ENCODE measurements at regions not wholly inside any gene's neighbourhood (a gene's known extent, or its start where the extent isn't known, plus 50 kb on each side); places are given as distances from the start of the nearest gene placed in this dataset.

GRCh38 chr11:104361975-104362374 is 198.0 kb upstream of the PDGFD start:
- intact Hi-C loops (cut with DNase I) = no loop called here
- Histone ChIP-seq H3K9me3 (no peaks in the 10 kb centered on the region), H3K27me3 (ENCODE audit: insufficient read depth in 3 of 3, low read length in 2 of 3) (no peaks in the 10 kb centered on the region), H3K4me3 (no peak overlapping the region), H3K27ac (no peak overlapping the region), H3K36me3 (ENCODE audit: insufficient read depth in 1 of 2, low read depth in 1 of 2) (no peaks in the 10 kb centered on the region), H3K4me1 (no peaks in the 10 kb centered on the region)
- DNase-seq (no peak), ATAC-seq (no peak)
- TF ChIP-seq CTCF (IDR thresholded peaks at IDR 0.05) = no peak
- WGBS, 3 donors = 30 to 55% (median 39%) methylated on average over 1 of the region's 1 CpG

DNA sequence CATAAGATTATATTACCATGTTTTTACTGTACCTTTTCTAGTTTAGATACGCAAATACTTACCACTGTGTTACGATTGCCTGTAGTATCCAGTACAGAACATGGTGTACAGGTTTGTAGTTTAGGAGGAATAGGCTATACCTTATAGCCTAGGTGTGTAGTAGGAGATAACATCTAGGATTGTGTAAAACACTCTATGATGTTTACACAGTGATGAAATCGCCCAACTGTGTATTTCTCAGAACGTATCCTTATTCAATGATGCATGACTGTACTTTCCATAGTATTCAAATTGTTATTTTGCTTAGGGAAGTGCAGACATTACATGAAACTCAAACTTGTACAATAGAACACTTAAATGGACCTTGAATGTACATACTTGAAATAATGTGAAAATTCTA is 188.1 kb upstream of the PDGFD start:
- no peak overlapping the region for H3K27ac ChIP-seq
- no peaks in the 10 kb centered on the region for H3K36me3 ChIP-seq (ENCODE audit: insufficient read depth in 1 of 2, low read depth in 1 of 2)
- H3K4me1 ChIP-seq = no peaks in the 10 kb centered on the region
- intact Hi-C loops (cut with DNase I) = no loop called here
- no peaks in the 10 kb centered on the region for H3K27me3 ChIP-seq (ENCODE audit: insufficient read depth in 3 of 3, low read length in 2 of 3)
- DNase-seq (no peak), ATAC-seq (no peak)
- H3K4me3 ChIP-seq = no peak overlapping the region
- TF ChIP-seq CTCF (IDR thresholded peaks at IDR 0.05) = no peak
- no peaks in the 10 kb centered on the region for H3K9me3 ChIP-seq
- 90 to 93% (median 90%) methylated on average over 4 of the region's 4 CpGs for WGBS, 3 donors

- no peak overlapping the region for H3K4me3 ChIP-seq
- H3K9me3 ChIP-seq = no peaks in the 10 kb centered on the region
- no peaks in the 10 kb centered on the region for H3K4me1 ChIP-seq
- no peaks in the 10 kb centered on the region for H3K36me3 ChIP-seq (ENCODE audit: insufficient read depth in 1 of 2, low read depth in 1 of 2)
- ATAC-seq (no peak), DNase-seq (no peak)
- WGBS, 3 donors = 75 to 90% (median 85%) methylated on average over 1 of the region's 1 CpG
- H3K27ac ChIP-seq = no peak overlapping the region
- no peaks in the 10 kb centered on the region for H3K27me3 ChIP-seq (ENCODE audit: insufficient read depth in 3 of 3, low read length in 2 of 3)
- no peak for TF ChIP-seq CTCF (IDR thresholded peaks at IDR 0.05)
- intact Hi-C loops (cut with DNase I) = no loop called here
Measured at GRCh38 chr11:104343578-104343977, 179.6 kb upstream of the PDGFD start.

DNA sequence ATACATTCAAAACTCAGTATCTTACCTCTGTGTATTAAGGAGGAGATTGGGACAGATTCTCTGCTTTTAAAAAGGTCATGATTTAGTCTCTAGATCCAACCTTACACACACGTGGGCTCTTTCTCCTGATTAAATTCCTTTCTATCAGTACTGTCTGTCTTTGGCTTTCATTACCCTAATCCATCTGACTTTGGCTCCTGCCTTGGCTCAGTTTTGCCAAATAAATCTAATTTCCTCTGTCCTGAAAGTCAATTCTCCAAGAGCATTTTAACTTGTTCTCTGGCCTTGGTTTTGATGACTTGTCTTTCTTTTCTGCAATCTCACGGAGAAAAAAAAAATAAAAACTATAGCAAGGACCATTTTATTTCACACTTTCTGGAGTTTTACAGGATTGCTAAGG is 176.6 kb upstream of the PDGFD start:
- TF ChIP-seq CTCF (IDR thresholded peaks at IDR 0.05) = no peak
- WGBS, 3 donors = 42 to 74% (median 49%) methylated on average over 2 of the region's 2 CpGs
- no peaks in the 10 kb centered on the region for H3K36me3 ChIP-seq (ENCODE audit: insufficient read depth in 1 of 2, low read depth in 1 of 2)
- H3K9me3 ChIP-seq = no peaks in the 10 kb centered on the region
- intact Hi-C loops (cut with DNase I) = no loop called here
- no peak overlapping the region for H3K27ac ChIP-seq
- no peak overlapping the region for H3K4me3 ChIP-seq
- DNase-seq (no peak), ATAC-seq (no peak)
- no peaks in the 10 kb centered on the region for H3K27me3 ChIP-seq (ENCODE audit: insufficient read depth in 3 of 3, low read length in 2 of 3)
- no peaks in the 10 kb centered on the region for H3K4me1 ChIP-seq

DNA sequence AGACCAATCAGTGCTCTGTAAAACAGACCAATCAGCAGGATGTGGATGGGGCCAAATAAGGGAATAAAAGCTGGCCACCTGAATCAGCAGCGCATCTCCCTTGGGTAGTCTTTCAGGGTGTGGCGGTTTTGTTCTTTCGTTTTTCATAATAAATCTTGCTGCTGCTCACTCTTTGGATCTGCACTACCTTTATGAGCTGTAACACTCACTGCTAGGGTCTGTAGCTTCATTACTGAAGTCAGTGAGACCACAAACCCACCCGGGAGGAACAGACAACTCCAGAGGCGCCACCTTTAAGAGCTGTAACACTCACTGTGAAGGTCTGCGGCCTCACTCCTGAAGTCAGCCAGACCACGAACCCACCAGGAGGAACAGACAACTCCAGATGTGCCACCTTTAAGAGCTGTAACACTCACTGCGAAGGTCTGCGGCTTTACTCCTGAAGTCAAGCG is 175.5 kb upstream of the PDGFD start:
- no peaks in the 10 kb centered on the region for H3K9me3 ChIP-seq
- intact Hi-C loops (cut with DNase I) = no loop called here
- H3K36me3 ChIP-seq (ENCODE audit: insufficient read depth in 1 of 2, low read depth in 1 of 2) = no peaks in the 10 kb centered on the region
- WGBS, 3 donors = 91 to 95% (median 92%) methylated on average over 10 of the region's 10 CpGs
- H3K27me3 ChIP-seq (ENCODE audit: insufficient read depth in 3 of 3, low read length in 2 of 3) = no peaks in the 10 kb centered on the region
- H3K4me3 ChIP-seq = no peak overlapping the region
- no peaks in the 10 kb centered on the region for H3K4me1 ChIP-seq
- TF ChIP-seq CTCF (IDR thresholded peaks at IDR 0.05) = no peak
- no peak overlapping the region for H3K27ac ChIP-seq
- ATAC-seq (no peak), DNase-seq (no peak)
